NB4 (cell line): ENCODE measurements at regions not wholly inside any gene's neighbourhood (a gene's known extent, or its start where the extent isn't known, plus 50 kb on each side); places are given as distances from the start of the nearest gene placed in this dataset.

Experiments used
- POLR2A ChIP-seq: IDR thresholded peaks from 2 replicates; pipeline ENCODE4 v1.6.1; 2011; ENCODE audit warnings: mild to moderate bottlenecking; ENCODE audit not compliant: insufficient read length; ENCODE audit errors: extremely low read depth
- TF ChIP-seq, protein P1 (sequence below): IDR thresholded peaks from one replicate; pipeline ENCODE4 v1.5.1; 2012; ENCODE audit warnings: low read depth, low read length

DNA sequence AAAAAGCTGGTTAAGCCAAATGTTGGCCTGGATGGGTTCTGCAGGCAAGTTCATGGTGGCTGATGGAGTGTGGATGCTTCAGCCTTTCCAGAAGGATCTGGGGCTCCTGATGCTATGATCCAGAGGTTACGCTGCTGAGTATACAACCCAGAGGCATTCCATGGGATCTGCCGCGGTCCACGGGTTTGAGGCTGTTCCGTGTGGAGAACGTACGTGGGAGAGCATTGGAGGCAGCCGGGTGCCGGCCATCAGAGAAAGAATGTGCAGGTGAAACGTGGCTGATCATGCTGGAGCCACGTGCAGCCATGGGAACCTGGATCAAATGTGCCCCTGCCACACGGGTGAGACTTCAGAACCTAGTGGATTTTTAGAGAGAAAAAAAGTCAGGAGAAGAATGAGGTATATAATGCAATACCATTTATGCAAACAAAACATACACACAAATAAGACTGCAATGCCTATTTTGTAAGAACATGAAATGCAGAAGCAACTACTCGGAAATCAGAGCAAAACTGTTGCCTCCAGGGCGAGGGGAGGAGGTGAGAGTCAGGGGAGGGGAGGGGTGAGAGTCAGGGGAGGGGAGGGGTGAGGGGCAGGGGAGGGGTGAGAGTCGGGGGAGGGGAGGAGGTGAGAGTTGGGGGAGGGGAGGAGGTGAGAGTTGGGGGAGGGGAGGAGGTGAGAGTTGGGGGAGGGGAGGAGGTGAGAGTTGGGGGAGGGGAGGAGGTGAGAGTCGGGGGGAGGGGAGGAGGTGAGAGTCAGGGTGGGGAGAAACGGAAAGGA is 116.5 kb upstream of the C1orf174 start:
- TF ChIP-seq, protein P1, sequence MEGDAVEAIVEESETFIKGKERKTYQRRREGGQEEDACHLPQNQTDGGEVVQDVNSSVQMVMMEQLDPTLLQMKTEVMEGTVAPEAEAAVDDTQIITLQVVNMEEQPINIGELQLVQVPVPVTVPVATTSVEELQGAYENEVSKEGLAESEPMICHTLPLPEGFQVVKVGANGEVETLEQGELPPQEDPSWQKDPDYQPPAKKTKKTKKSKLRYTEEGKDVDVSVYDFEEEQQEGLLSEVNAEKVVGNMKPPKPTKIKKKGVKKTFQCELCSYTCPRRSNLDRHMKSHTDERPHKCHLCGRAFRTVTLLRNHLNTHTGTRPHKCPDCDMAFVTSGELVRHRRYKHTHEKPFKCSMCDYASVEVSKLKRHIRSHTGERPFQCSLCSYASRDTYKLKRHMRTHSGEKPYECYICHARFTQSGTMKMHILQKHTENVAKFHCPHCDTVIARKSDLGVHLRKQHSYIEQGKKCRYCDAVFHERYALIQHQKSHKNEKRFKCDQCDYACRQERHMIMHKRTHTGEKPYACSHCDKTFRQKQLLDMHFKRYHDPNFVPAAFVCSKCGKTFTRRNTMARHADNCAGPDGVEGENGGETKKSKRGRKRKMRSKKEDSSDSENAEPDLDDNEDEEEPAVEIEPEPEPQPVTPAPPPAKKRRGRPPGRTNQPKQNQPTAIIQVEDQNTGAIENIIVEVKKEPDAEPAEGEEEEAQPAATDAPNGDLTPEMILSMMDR = no peak
- TF ChIP-seq POLR2A = no peak
